HCT116 (cell line): ENCODE measurements at regions not wholly inside any gene's neighbourhood (a gene's known extent, or its start where the extent isn't known, plus 50 kb on each side); places are given as distances from the start of the nearest gene placed in this dataset.

Experiments
- ATAC-seq: fragments of 200-7000 bp; cut with Tn5 transposase; 2 replicates; pipeline ENCODE4 v1.9.1; 2020; ENCODE audit warnings: mild to moderate bottlenecking, moderate library complexity
- BruUV-seq: library from RNA; stranded (reverse); fragments of 400-500 nt; replicated peaks from 2 replicates; lab custom pipeline; 2021; lab: Mats Ljungman, UMichigan
- CTCF ChIA-PET: fragments of 300-600 bp; sonication (Branson Sonifier 250); formaldehyde crosslinking; loops from one replicate; lab custom pipeline; 2021; ENCODE audit warnings: antibody characterized with exemption; lab: Charles Lee
- POLR2A ChIA-PET: fragments of 300-600, 350-600 bp; sonication (Branson Sonifier 250); formaldehyde crosslinking; loops from one replicate; lab custom pipeline; 2021; ENCODE audit warnings: antibody characterized with exemption; lab: Charles Lee
- RAD21 ChIA-PET, 2 experiments: fragments of 300-600 bp; sonication (Branson Sonifier 250); formaldehyde crosslinking; loops; one replicate each; lab custom pipeline; 2023; ENCODE audit warnings: low total read pairs in 2 of 2; ENCODE audit not compliant: uncharacterized antibody in 2 of 2, unreplicated experiment in 2 of 2, low non-redundant PET in 1 of 2; lab: Charles Lee
- DNase-seq: peaks from one replicate; pipeline ENCODE4 v3.0.0-alpha.2; 2010; ENCODE audit warnings: low read depth, low spot score
- H2AFZ ChIP-seq: fragments of 200-600 bp; shearing (Covaris generic), sonication (generic); 2 replicates; pipeline ENCODE4 v1.6.1; 2017; ENCODE audit warnings: low read depth, mixed run types, mixed read lengths, antibody characterized with exemption, low read length; ENCODE audit not compliant: poor library complexity, severe bottlenecking
- H3K27ac ChIP-seq: 2 replicates; pipeline ENCODE4 v1.5.1; 2012; ENCODE audit warnings: low read depth, low read length
- H3K27me3 ChIP-seq: fragments of 200-600 bp; sonication (generic); 2 replicates; pipeline ENCODE4 v1.6.1; 2016; ENCODE audit warnings: mixed run types, low read length, mixed read lengths; ENCODE audit not compliant: insufficient read depth
- H3K36me3 ChIP-seq, 2 experiments: fragments of 200-500 bp in 1 of 2; fragments of 200-600 bp in 1 of 2; sonication (Bioruptor generic) in 1 of 2; sonication (generic) in 1 of 2; 2 replicates each; pipeline versions ENCODE4 v1.5.1 to v1.6.1; 2014 to 2016; ENCODE audit warnings: low read length in 2 of 2, inconsistent platforms in 1 of 2, mixed read lengths in 1 of 2, mixed run types in 1 of 2; ENCODE audit not compliant: insufficient read depth in 2 of 2, control insufficient read depth in 1 of 2
- H3K4me1 ChIP-seq, 2 experiments: fragments of 200-600 bp in 1 of 2; sonication (generic) in 1 of 2; 2 replicates each; pipeline versions ENCODE4 v1.5.1 to v1.6.1; 2012 to 2017; ENCODE audit warnings: low read length in 2 of 2, inconsistent platforms in 1 of 2, mild to moderate bottlenecking in 1 of 2, mixed read lengths in 1 of 2, mixed run types in 1 of 2, moderate library complexity in 1 of 2; ENCODE audit not compliant: insufficient read depth in 2 of 2, control insufficient read depth in 1 of 2
- H3K4me2 ChIP-seq: fragments of 200-600 bp; sonication (generic); 2 replicates; pipeline ENCODE4 v1.6.1; 2017; ENCODE audit warnings: mixed run types, low read length, mixed read lengths
- H3K4me3 ChIP-seq, 2 experiments: fragments of 200-600 bp in 1 of 2; sonication (generic) in 1 of 2; replicated peaks in 1 of 2; 2 replicates each; pipeline ENCODE4 v1.5.1; 2011 to 2016; ENCODE audit warnings: low read length in 2 of 2, control low read depth in 1 of 2, low read depth in 1 of 2, mild to moderate bottlenecking in 1 of 2, mixed read lengths in 1 of 2, mixed run types in 1 of 2
- H3K79me2 ChIP-seq: fragments of 200-600 bp; sonication (generic); 2 replicates; pipeline ENCODE4 v1.6.1; 2017; ENCODE audit warnings: mild to moderate bottlenecking, mixed run types, low read length, moderate library complexity, mixed read lengths; ENCODE audit not compliant: insufficient read depth
- H3K9ac ChIP-seq: fragments of 200-600 bp; sonication (generic); 2 replicates; pipeline ENCODE4 v1.6.1; 2016; ENCODE audit warnings: low read length, mixed read lengths
- H3K9me2 ChIP-seq: fragments of 200-600 bp; sonication (generic), shearing (Covaris generic); 2 replicates; pipeline ENCODE4 v1.6.1; 2017; ENCODE audit warnings: mixed run types, mild to moderate bottlenecking, moderate library complexity; ENCODE audit not compliant: insufficient read depth
- H3K9me3 ChIP-seq, 2 experiments: fragments of 200-500 bp in 1 of 2; fragments of 200-600 bp in 1 of 2; sonication (Bioruptor generic) in 1 of 2; sonication (generic) in 1 of 2; 2 replicates each; pipeline ENCODE4 v1.6.1; 2014 to 2017; ENCODE audit warnings: low read length in 2 of 2, mixed read lengths in 2 of 2, inconsistent platforms in 1 of 2, low read depth in 1 of 2, mild to moderate bottlenecking in 1 of 2, mixed run types in 1 of 2, moderate library complexity in 1 of 2; ENCODE audit not compliant: control insufficient read depth in 1 of 2, insufficient read depth in 1 of 2
- H4K20me1 ChIP-seq: fragments of 200-600 bp; sonication (generic), shearing (Covaris generic); 2 replicates; pipeline ENCODE4 v1.6.1; 2017; ENCODE audit warnings: mixed run types, mild to moderate bottlenecking, moderate library complexity; ENCODE audit not compliant: insufficient read depth
- ATF3 ChIP-seq: IDR thresholded peaks from 2 replicates; pipeline ENCODE4 v1.6.1; 2012
- CBX3 ChIP-seq: IDR thresholded peaks from 2 replicates; pipeline ENCODE4 v1.6.1; 2012; ENCODE audit warnings: low read depth
- CTCF ChIP-seq, 3 experiments: fragments of 200-600 bp in 1 of 3; sonication (generic) in 1 of 3; IDR thresholded peaks in 2 of 3; conservative IDR thresholded peaks in 1 of 3; 2 replicates each; pipeline ENCODE4 v1.5.1; 2012 to 2017; ENCODE audit warnings: low read depth in 2 of 3, low read length in 2 of 3, antibody characterized with exemption in 1 of 3, borderline replicate concordance in 1 of 3, control low read depth in 1 of 3, mild to moderate bottlenecking in 1 of 3, mixed read lengths in 1 of 3, mixed run types in 1 of 3, moderate library complexity in 1 of 3; ENCODE audit not compliant: insufficient read depth in 1 of 3
- MAX ChIP-seq: IDR thresholded peaks from 2 replicates; pipeline ENCODE4 v1.6.1; 2012
- POLR2A ChIP-seq: IDR thresholded peaks from 2 replicates; pipeline ENCODE4 v1.7.0; 2011; ENCODE audit warnings: borderline replicate concordance; ENCODE audit not compliant: insufficient read depth, insufficient read length; ENCODE audit errors: extremely low read depth
- RAD21 ChIP-seq: IDR thresholded peaks from 2 replicates; pipeline ENCODE4 v1.6.1; 2012; ENCODE audit warnings: low read depth, mild to moderate bottlenecking
- SIN3A ChIP-seq: IDR thresholded peaks from 2 replicates; pipeline ENCODE4 v1.6.1; 2012; ENCODE audit warnings: low read depth
- SP1 ChIP-seq: IDR thresholded peaks from 2 replicates; pipeline ENCODE4 v1.6.1; 2012; ENCODE audit warnings: low read depth
- TCF7L2 ChIP-seq: IDR thresholded peaks from 2 replicates; pipeline ENCODE4 v1.7.0; 2011; ENCODE audit warnings: borderline replicate concordance, inconsistent platforms; ENCODE audit not compliant: insufficient read depth, insufficient read length; ENCODE audit errors: extremely low read depth
- YY1 ChIP-seq: IDR thresholded peaks from 2 replicates; pipeline ENCODE4 v1.6.1; 2011; ENCODE audit warnings: low read length, low read depth, moderate library complexity, mild to moderate bottlenecking; ENCODE audit not compliant: insufficient replicate concordance; ENCODE audit errors: extremely low read depth
- ZBTB33 ChIP-seq: IDR thresholded peaks from 2 replicates; pipeline ENCODE4 v1.6.1; 2011; ENCODE audit warnings: mild to moderate bottlenecking, low read length, moderate library complexity; ENCODE audit not compliant: insufficient replicate concordance; ENCODE audit errors: extremely low read depth
- ZFX ChIP-seq: fragments of 450-650 bp; IDR thresholded peaks from 2 replicates; pipeline ENCODE4 v1.6.1; 2017
- intact Hi-C: fragments of 100-400 bp; cut with micrococcal nuclease; formaldehyde crosslinking; loops from 2 replicates; pipeline ENCODE4 v1.10.0; 2022

- Histone ChIP-seq H3K4me1 (no peaks in the 10 kb centered on the region), H3K9me2 (no peaks in the 10 kb centered on the region), H3K4me3 (no peak overlapping the region), H3K79me2 (no peaks in the 10 kb centered on the region)
- intact Hi-C loops = no loop called here
- TF ChIP-seq ZFX = no peak
- no peak for TF ChIP-seq CTCF (IDR thresholded peaks at IDR 0.05 in 2 of 3, conservative IDR thresholded peaks at IDR 0.05 in 1 of 3; ENCODE audit: borderline replicate concordance in 1 of 3, insufficient read depth in 1 of 3, low read depth in 2 of 3, low read length in 2 of 3)
- no peak for TF ChIP-seq POLR2A
- TF ChIP-seq YY1 = no peak
- TF ChIP-seq, all 23 proteins: peak for 0
- no TSS peak for BruUV-seq
- ATAC-seq = no peak
- H3K9me3 ChIP-seq = no peaks in the 10 kb centered on the region
- ChIA-PET RAD21 (no interaction called here), POLR2A (no interaction called here), CTCF (no interaction called here)
- no peak for DNase-seq
- H2AFZ ChIP-seq = no peak overlapping the region
- H3K27ac ChIP-seq = no peak overlapping the region
- no peak overlapping the region for H3K4me2 ChIP-seq
- no peaks in the 10 kb centered on the region for H3K36me3 ChIP-seq
- H3K9ac ChIP-seq = no peak overlapping the region
- no peaks in the 10 kb centered on the region for H4K20me1 ChIP-seq
- no peaks in the 10 kb centered on the region for H3K27me3 ChIP-seq
Observed at GRCh38 chr1:95865769-95866168, 631.8 kb downstream of the RWDD3 start.

- no TSS peak for BruUV-seq
- Histone ChIP-seq H3K4me3 (no peak overlapping the region), H3K9me3 (no peaks in the 10 kb centered on the region), H3K9ac (no peak overlapping the region), H4K20me1 (no peaks in the 10 kb centered on the region), H3K9me2 (no peaks in the 10 kb centered on the region), H3K27ac (no peak overlapping the region), H3K27me3 (no peaks in the 10 kb centered on the region), H2AFZ (no peak overlapping the region), H3K79me2 (no peaks in the 10 kb centered on the region), H3K36me3 (no peaks in the 10 kb centered on the region), H3K4me1 (no peaks in the 10 kb centered on the region), H3K4me2 (no peak overlapping the region)
- intact Hi-C loops = no loop called here
- DNase-seq (no peak), ATAC-seq (no peak)
- ChIA-PET POLR2A (no interaction called here), RAD21 (no interaction called here), CTCF (no interaction called here)
- no peak for TF ChIP-seq CBX3
- TF ChIP-seq SIN3A = no peak
- no peak for TF ChIP-seq SP1
- TF ChIP-seq TCF7L2 = no peak
- TF ChIP-seq MAX = no peak
- no peak for TF ChIP-seq RAD21
- no peak for TF ChIP-seq ATF3
- TF ChIP-seq YY1 = no peak
- TF ChIP-seq ZBTB33 = no peak
Observed at GRCh38 chr1:95876276-95876675, 642.3 kb downstream of the RWDD3 start.
